IMR-90 (cell line): ENCODE measurements at regions not wholly inside any gene's neighbourhood (a gene's known extent, or its start where the extent isn't known, plus 50 kb on each side); places are given as distances from the start of the nearest gene placed in this dataset.

Source experiments
- ATAC-seq: fragments of 200-7000 bp; cut with Tn5 transposase; 2 replicates; pipeline ENCODE4 v1.9.1; 2020; ENCODE audit warnings: low read depth, mild to moderate bottlenecking, moderate library complexity
- BruUV-seq: library from RNA; stranded (reverse); fragments of 400-500 nt; replicated peaks from 2 replicates; lab custom pipeline; 2021; lab: Mats Ljungman, UMichigan
- CTCF ChIA-PET: fragments of 300-600 bp; formaldehyde crosslinking; extraction: SDS; loops from one replicate; lab custom pipeline; 2021; ENCODE audit warnings: antibody characterized with exemption; lab: Yijun Ruan, JAX
- POLR2A ChIA-PET: fragments of 300-600 bp; sonication (Branson Sonifier 250); formaldehyde crosslinking; loops from one replicate; lab custom pipeline; 2022; ENCODE audit warnings: antibody characterized with exemption; ENCODE audit not compliant: unreplicated experiment; lab: Charles Lee
- DNase-seq: peaks from one replicate; pipeline ENCODE4 v3.0.0; 2013
- H2AFZ ChIP-seq: replicated peaks from 2 replicates; pipeline ENCODE3; 2013; ENCODE audit warnings: low read length, mild to moderate bottlenecking; ENCODE audit not compliant: poor library complexity
- H2AK5ac ChIP-seq: 2 replicates; pipeline ENCODE4 v1.6.1; 2013; ENCODE audit warnings: low read depth, low read length, inconsistent platforms
- H2AK9ac ChIP-seq: replicated peaks from 2 replicates; pipeline ENCODE3; 2013; ENCODE audit warnings: mild to moderate bottlenecking, low read depth, low read length, moderate library complexity; ENCODE audit not compliant: poor library complexity
- H2BK120ac ChIP-seq: 2 replicates; pipeline ENCODE4 v1.6.1; 2013; ENCODE audit warnings: low read depth, low read length, inconsistent platforms
- H2BK15ac ChIP-seq: 3 replicates; pipeline ENCODE4 v1.6.1; 2013; ENCODE audit warnings: low read depth, low read length, inconsistent platforms
- H2BK20ac ChIP-seq: 2 replicates; pipeline ENCODE4 v1.6.1; 2013; ENCODE audit warnings: low read depth, mild to moderate bottlenecking, inconsistent platforms, low read length, moderate library complexity
- H2BK5ac ChIP-seq: 2 replicates; pipeline ENCODE4 v1.6.1; 2013; ENCODE audit warnings: mild to moderate bottlenecking, low read depth, low read length, inconsistent platforms; ENCODE audit not compliant: poor library complexity, severe bottlenecking
- H3K14ac ChIP-seq: replicated peaks from 2 replicates; pipeline ENCODE4 v1.6.1; 2013; ENCODE audit warnings: low read depth, low read length, inconsistent platforms
- H3K18ac ChIP-seq: 2 replicates; pipeline ENCODE4 v1.6.1; 2013; ENCODE audit warnings: low read depth, low read length, control low read depth
- H3K23ac ChIP-seq: 2 replicates; pipeline ENCODE4 v1.6.1; 2013; ENCODE audit warnings: low read depth, low read length, inconsistent platforms
- H3K27ac ChIP-seq: 2 replicates; pipeline ENCODE4 v1.5.1; 2013; ENCODE audit warnings: mild to moderate bottlenecking, control low read depth, low read length; ENCODE audit not compliant: insufficient read depth
- H3K27me3 ChIP-seq: 2 replicates; pipeline ENCODE4 v1.6.1; 2013; ENCODE audit warnings: low read length; ENCODE audit not compliant: control insufficient read depth, insufficient read depth
- H3K36me3 ChIP-seq: 2 replicates; pipeline ENCODE4 v1.6.1; 2013; ENCODE audit warnings: low read length, mixed read lengths; ENCODE audit not compliant: control insufficient read depth, insufficient read depth
- H3K4ac ChIP-seq: 2 replicates; pipeline ENCODE4 v1.6.1; 2013; ENCODE audit warnings: low read depth, low read length, inconsistent platforms
- H3K4me1 ChIP-seq: 2 replicates; pipeline ENCODE4 v1.6.1; 2013; ENCODE audit warnings: low read length, mixed read lengths; ENCODE audit not compliant: control insufficient read depth, insufficient read depth
- H3K4me2 ChIP-seq: 2 replicates; pipeline ENCODE4 v1.6.1; 2013; ENCODE audit warnings: low read depth, mild to moderate bottlenecking, control low read depth, low read length, moderate library complexity
- H3K4me3 ChIP-seq: 2 replicates; pipeline ENCODE4 v1.5.1; 2013; ENCODE audit warnings: low read depth, mild to moderate bottlenecking, control low read depth, low read length, moderate library complexity; ENCODE audit not compliant: insufficient read depth
- H3K56ac ChIP-seq: 2 replicates; pipeline ENCODE4 v1.6.1; 2013; ENCODE audit warnings: low read length, inconsistent platforms; ENCODE audit not compliant: insufficient read depth; ENCODE audit errors: extremely low read depth
- H3K79me1 ChIP-seq, 2 experiments: 2 replicates each; pipeline ENCODE4 v1.6.1; 2013; ENCODE audit warnings: low read length in 2 of 2, inconsistent platforms in 1 of 2, low read depth in 1 of 2
- H3K9ac ChIP-seq: 2 replicates; pipeline ENCODE4 v1.6.1; 2013; ENCODE audit warnings: low read depth, low read length, control low read depth
- H3K9me1 ChIP-seq: 2 replicates; pipeline ENCODE4 v1.6.1; 2013; ENCODE audit warnings: low read length, inconsistent platforms; ENCODE audit not compliant: insufficient read depth
- H3K9me3 ChIP-seq: 2 replicates; pipeline ENCODE4 v1.6.1; 2013; ENCODE audit warnings: low read length; ENCODE audit not compliant: control insufficient read depth, insufficient read depth
- H4K20me1 ChIP-seq: 2 replicates; pipeline ENCODE4 v1.6.1; 2013; ENCODE audit warnings: low read length, inconsistent platforms; ENCODE audit not compliant: insufficient read depth
- H4K5ac ChIP-seq: 2 replicates; pipeline ENCODE4 v1.6.1; 2013; ENCODE audit warnings: mild to moderate bottlenecking, low read depth, low read length, control low read depth
- H4K8ac ChIP-seq, 2 experiments: 2 replicates each; pipeline ENCODE4 v1.6.1; 2013; ENCODE audit warnings: low read depth in 2 of 2, low read length in 2 of 2, control low read depth in 1 of 2, inconsistent platforms in 1 of 2
- H4K91ac ChIP-seq: 2 replicates; pipeline ENCODE4 v1.6.1; 2013; ENCODE audit warnings: low read depth, low read length, inconsistent platforms; ENCODE audit not compliant: insufficient read depth
- BHLHE40 ChIP-seq: fragments of 150-350 bp; IDR thresholded peaks from 2 replicates; pipeline ENCODE4 v1.6.1; 2016; ENCODE audit warnings: mild to moderate bottlenecking, low read depth, low read length
- CHD1 ChIP-seq: IDR thresholded peaks from 2 replicates; pipeline ENCODE4 v1.6.1; 2012; ENCODE audit warnings: low read depth, low read length, improper control_type of control experiment
- CTCF ChIP-seq: conservative IDR thresholded peaks from 2 replicates; pipeline ENCODE4 v1.5.1; 2012; ENCODE audit warnings: mild to moderate bottlenecking, low read depth, low read length, improper control_type of control experiment
- MAZ ChIP-seq: IDR thresholded peaks from 2 replicates; pipeline ENCODE4 v1.6.1; 2012; ENCODE audit warnings: low read depth, mild to moderate bottlenecking, low read length, improper control_type of control experiment, moderate library complexity, borderline replicate concordance
- NFE2L2 ChIP-seq: fragments of 150-350 bp; IDR thresholded peaks from 2 replicates; pipeline ENCODE4 v1.6.1; 2016; ENCODE audit warnings: low read depth, mild to moderate bottlenecking, low read length
- POLR2A ChIP-seq: IDR thresholded peaks from 2 replicates; pipeline ENCODE4 v1.6.1; 2012; ENCODE audit warnings: mild to moderate bottlenecking, low read depth, low read length
- RAD21 ChIP-seq: IDR thresholded peaks from 2 replicates; pipeline ENCODE4 v1.6.1; 2012; ENCODE audit warnings: low read length, improper control_type of control experiment
- RFX5 ChIP-seq: IDR thresholded peaks from 2 replicates; pipeline ENCODE4 v1.8.0; 2012; ENCODE audit warnings: low read depth, mild to moderate bottlenecking, low read length, moderate library complexity
- SMC3 ChIP-seq: fragments of 150-350 bp; IDR thresholded peaks from 2 replicates; pipeline ENCODE4 v1.6.1; 2016; ENCODE audit warnings: low read depth, mild to moderate bottlenecking, antibody characterized with exemption, low read length, moderate library complexity
- USF2 ChIP-seq: fragments of 150-350 bp; IDR thresholded peaks from 2 replicates; pipeline ENCODE4 v1.6.1; 2017; ENCODE audit warnings: mild to moderate bottlenecking, antibody characterized with exemption, low read length, low read depth
- WGBS, 2 experiments: methylation state at CpG; one replicate each; pipeline versions ENCODE4 v1.1.5 to v1.1.7; 2013; ENCODE audit warnings: missing lambda C conversion rate in 2 of 2; ENCODE audit not compliant: insufficient read length in 1 of 2; ENCODE audit errors: extremely low coverage in 2 of 2; 5-methylcytosine and 5-hydroxymethylcytosine counted together
- dilution Hi-C: fragments of 300-500 bp; cut with HindIII; formaldehyde crosslinking; loops from one replicate; pipeline ENCODE4 v1.14.3; 2018; ENCODE audit warnings: low sequenced_read_pairs; ENCODE audit not compliant: unreplicated experiment
- in situ Hi-C: fragments of 300-500 bp; cut with MboI; formaldehyde crosslinking; loops from 3 replicates; pipeline ENCODE4 v1.14.3; 2019; ENCODE audit warnings: low sequenced_read_pairs, inconsistent platforms, mixed read lengths
- intact Hi-C: fragments of 100-400 bp; cut with micrococcal nuclease; formaldehyde crosslinking; loops from 2 replicates; pipeline ENCODE4 v1.10.0; 2022

GRCh38 chr5:53323511-53323910 lies 156.9 kb upstream of the FST start:
- Histone ChIP-seq H4K8ac (no peak overlapping the region), H3K56ac (no peak overlapping the region), H2BK20ac (no peak overlapping the region), H4K91ac (no peak overlapping the region), H3K4me2 (no peak overlapping the region), H2AK9ac (no peak overlapping the region), H3K27me3 (no peaks in the 10 kb centered on the region), H2AFZ (no peak overlapping the region), H3K18ac (no peak overlapping the region), H3K9ac (no peak overlapping the region), H2BK5ac (no peak overlapping the region), H3K9me1 (0 out of 2 replicates have a peak, but pooled peaks cover 3% of the 10 kb centered on the region), H2AK5ac (no peak overlapping the region), H3K14ac (0 out of 2 replicates have a peak overlapping the region, but pooled peaks have one; percentile 26), H4K5ac (no peak overlapping the region), H3K23ac (no peak overlapping the region), H3K4me1 (peaks cover 7% of the 10 kb centered on the region; the same call in 1 of the 2 replicates), H2BK15ac (no peak overlapping the region), H3K4me3 (no peak overlapping the region), H3K9me3 (no peaks in the 10 kb centered on the region), H4K20me1 (no peaks in the 10 kb centered on the region), H2BK120ac (no peak overlapping the region), H3K27ac (no peak overlapping the region), H3K4ac (0 out of 2 replicates have a peak overlapping the region, but pooled peaks have one; percentile 39), H3K79me1 (no peaks in the 10 kb centered on the region), H3K36me3 (no peaks in the 10 kb centered on the region)
- intact Hi-C loops = loop anchor here (5.0 kb wide), 1 partner anchor 36 kb away; no protein-coding TSS in a partner anchor
- no CpG with 5 or more reads among the region's 2 CpGs for WGBS, 2 experiments
- ATAC-seq = no peak
- ChIA-PET CTCF (no interaction called here), POLR2A (no interaction called here)
- DNase-seq = no peak
- TF ChIP-seq USF2 = no peak
- TF ChIP-seq MAZ = no peak
- no peak for TF ChIP-seq CTCF
- TF ChIP-seq SMC3 = no peak
- no peak for TF ChIP-seq CHD1
- no peak for TF ChIP-seq RAD21
- TF ChIP-seq POLR2A = no peak
- no peak for TF ChIP-seq RFX5
- no peak for TF ChIP-seq NFE2L2
- no peak for TF ChIP-seq BHLHE40
- dilution Hi-C loops = no loop called here
- no TSS peak for BruUV-seq
- in situ Hi-C loops = no loop called here
